ENCODE measurements at regions not wholly inside any gene's neighbourhood (a gene's known extent, or its start where the extent isn't known, plus 50 kb on each side); places are given as distances from the start of the nearest gene placed in this dataset.
A peak's percentile ranks its signal among the peaks of the same experiment; 100 is the strongest.

DNA sequence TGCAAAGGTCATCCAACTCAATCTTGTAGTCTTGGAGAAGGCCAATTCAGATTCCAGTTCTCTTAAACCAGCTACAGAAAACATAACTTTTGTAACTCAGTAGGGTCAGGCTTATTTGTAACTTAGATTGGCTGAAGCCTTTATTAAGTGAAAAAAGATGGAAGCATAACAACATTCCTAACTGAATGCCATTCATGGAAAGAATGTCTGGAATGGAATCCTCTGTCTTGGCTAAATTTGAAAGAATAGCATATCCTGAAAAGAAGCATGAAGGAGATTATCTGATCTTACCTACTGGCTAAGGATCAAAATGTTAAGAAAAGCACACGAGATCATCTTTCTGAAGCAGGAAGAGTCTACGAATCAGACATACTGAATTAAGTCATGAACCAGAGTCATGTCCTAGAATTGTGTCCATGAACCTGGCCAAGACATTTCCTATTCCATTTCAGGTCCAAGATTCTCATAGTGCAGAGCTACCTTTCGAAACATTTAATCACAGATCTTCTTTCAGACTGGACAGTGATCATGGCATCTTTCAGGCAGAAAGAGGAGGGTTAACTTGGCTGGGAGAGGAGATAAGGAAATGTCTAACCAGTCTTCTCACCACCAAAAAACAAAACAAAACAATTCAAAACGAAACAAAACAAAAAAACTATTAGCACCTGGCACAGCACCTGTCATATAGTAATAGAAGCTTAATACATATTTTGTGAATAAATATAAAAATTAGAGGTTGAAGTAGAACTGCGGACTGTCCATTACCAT, 75.6 kb downstream of the XCL2 start:
- CTCF ChIA-PET (ENCODE audit: partially characterized antibody): interaction anchor here (0.7 to 2.3 kb wide), 9 partner anchors 9 to 882 kb away, joined by 3 to 11 read pairs (median 4); no protein-coding TSS in a partner anchor
- no peak for DNase-seq (ENCODE audit: low read depth in 1 of 2, low spot score in 2 of 2)
- 84% methylated on average over 5 of the region's 5 CpGs; no CpG with 5 or more reads in 1 of the 2 experiments for WGBS, 2 experiments (ENCODE audit: extremely low coverage in 1 of 2, insufficient coverage in 1 of 2, insufficient read length in 1 of 2, insufficient replicate concordance in 2 of 2, low coverage in 1 of 2, low lambda C conversion rate in 2 of 2, missing lambda C conversion rate in 1 of 2)

More for the DNA sequence above, 75.6 kb downstream of the XCL2 start:
- Histone ChIP-seq H2BK12ac (ENCODE audit: low read depth, low read length) (no peak overlapping the region), H3K79me1 (ENCODE audit: low read depth, low read length) (no peaks in the 10 kb centered on the region), H3K4me3 (ENCODE audit: extremely low read depth in 1 of 4, insufficient read depth in 2 of 4, low read depth in 3 of 4, low read length in 4 of 4) (no peak overlapping the region), H2BK15ac (ENCODE audit: low read length) (no peak overlapping the region), H2BK5ac (ENCODE audit: low read depth, low read length) (no peak overlapping the region), H3K4me1 (replicated peaks in 1 of 4; ENCODE audit: control insufficient read depth in 3 of 4, insufficient read depth in 4 of 4, low read length in 3 of 4) (no peaks in the 10 kb centered on the region; a peak in 2 of 7 replicates), H2BK20ac (ENCODE audit: low read length) (no peak overlapping the region), H3K4ac (replicated peaks; ENCODE audit: insufficient read length, low read depth, low read length) (no peak overlapping the region), H3K79me2 (ENCODE audit: control insufficient read depth in 1 of 2, insufficient read depth in 2 of 2, low read length in 2 of 2) (no peaks in the 10 kb centered on the region), H4K20me1 (replicated peaks in 1 of 2; ENCODE audit: control insufficient read depth in 1 of 2, insufficient read depth in 2 of 2, low read length in 2 of 2) (no peaks in the 10 kb centered on the region), H4K8ac (ENCODE audit: extremely low read depth, insufficient read depth, low read length) (no peak overlapping the region), H3K23ac (ENCODE audit: insufficient read length) (no peak overlapping the region), H3K56ac (replicated peaks; ENCODE audit: insufficient read length, low read depth, low read length) (no peak overlapping the region), H3K9ac (replicated peaks in 1 of 4; ENCODE audit: extremely low read depth in 1 of 4, low read depth in 3 of 4, low read length in 3 of 4) (no peak overlapping the region), H2AK5ac (ENCODE audit: low read depth, low read length) (no peak overlapping the region), H3K14ac (ENCODE audit: insufficient read length) (no peak overlapping the region), H4K91ac (replicated peaks; ENCODE audit: insufficient read length, low read length) (no peak overlapping the region), H3K23me2 (ENCODE audit: low read depth, low read length) (no peaks in the 10 kb centered on the region; the same call in 1 of the 2 replicates), H2AFZ (ENCODE audit: low read length) (no peak overlapping the region), H3K18ac (ENCODE audit: extremely low read depth, low read length) (no peak overlapping the region), H3K27me3 (replicated peaks in 1 of 4; ENCODE audit: control insufficient read depth in 3 of 4, extremely low read depth in 1 of 4, insufficient read depth in 3 of 4, low read length in 3 of 4) (no peaks in the 10 kb centered on the region), H3K9me3 (ENCODE audit: insufficient read depth in 2 of 2, low read depth in 1 of 2, low read length in 1 of 2) (no peaks in the 10 kb centered on the region), H2BK120ac (replicated peaks; ENCODE audit: low read depth, low read length) (no peak overlapping the region), H3K27ac (ENCODE audit: low read depth, low read length) (no peak overlapping the region), H3K4me2 (ENCODE audit: insufficient read depth in 1 of 2, low read depth in 2 of 2, low read length in 2 of 2) (0 out of 4 replicates have a peak overlapping the region, but pooled peaks of 1 of the 2 experiments have one; percentile 6), H3K36me3 (ENCODE audit: control insufficient read depth in 2 of 4, insufficient read depth in 4 of 4, low read length in 3 of 4) (no peaks in the 10 kb centered on the region), H4K5ac (ENCODE audit: insufficient read length, low read depth, low read length) (no peak overlapping the region)
- no peak for TF ChIP-seq EZH2 (IDR thresholded peaks at IDR 0.05; ENCODE audit: low read depth, low read length, severe bottlenecking)
- TF ChIP-seq SP1 (IDR thresholded peaks at IDR 0.05; ENCODE audit: low read depth, low read length): no peak
- no peak for TF ChIP-seq POU5F1 (IDR thresholded peaks at IDR 0.05; ENCODE audit: low read depth, low read length)
- TF ChIP-seq RAD21 (IDR thresholded peaks at IDR 0.05 in 1 of 2, conservative IDR thresholded peaks at IDR 0.05 in 1 of 2; ENCODE audit: low read depth in 2 of 2, low read length in 2 of 2): no peak
- POLR2A ChIA-PET (ENCODE audit: partially characterized antibody): no interaction called here
- FAIRE-seq: no peak

Data from H1 (cell line).